HK-2 (cell line): ENCODE measurements at regions not wholly inside any gene's neighbourhood (a gene's known extent, or its start where the extent isn't known, plus 50 kb on each side); places are given as distances from the start of the nearest gene placed in this dataset.
"Not testable (repeated sequence)": the region's sequence is repeated elsewhere in the genome, so short reads cannot be mapped to it uniquely, and the experiment has no call there.

Experiments
- DNase-seq: peaks from one replicate; pipeline ENCODE4 v3.0.0-alpha.2; 2018; ENCODE audit not compliant: unreplicated experiment

DNA sequence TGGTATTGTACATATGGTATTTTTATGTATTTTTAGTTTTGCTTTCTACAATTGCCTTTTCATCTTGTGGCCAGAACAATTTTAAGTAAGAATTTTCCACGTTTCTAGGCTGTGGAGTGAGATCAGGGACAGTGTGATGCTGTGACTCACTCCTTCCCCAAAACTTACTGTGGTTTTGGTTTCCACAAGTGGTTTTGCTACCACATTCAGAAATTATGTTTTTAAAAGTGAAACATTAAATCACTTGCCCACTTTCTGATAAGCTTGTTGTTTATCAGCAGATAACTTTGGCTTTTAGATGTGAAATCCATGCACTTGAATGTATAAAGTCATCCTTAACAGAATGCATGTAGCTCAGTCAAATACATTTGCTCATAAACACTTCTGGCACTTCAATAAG, 192.2 kb upstream of the THRB start:
- no peak for DNase-seq

- DNase-seq: no peak
These were observed 193.0 kb upstream of the THRB start for GRCh38 chr3:24687671-24688070.

DNA sequence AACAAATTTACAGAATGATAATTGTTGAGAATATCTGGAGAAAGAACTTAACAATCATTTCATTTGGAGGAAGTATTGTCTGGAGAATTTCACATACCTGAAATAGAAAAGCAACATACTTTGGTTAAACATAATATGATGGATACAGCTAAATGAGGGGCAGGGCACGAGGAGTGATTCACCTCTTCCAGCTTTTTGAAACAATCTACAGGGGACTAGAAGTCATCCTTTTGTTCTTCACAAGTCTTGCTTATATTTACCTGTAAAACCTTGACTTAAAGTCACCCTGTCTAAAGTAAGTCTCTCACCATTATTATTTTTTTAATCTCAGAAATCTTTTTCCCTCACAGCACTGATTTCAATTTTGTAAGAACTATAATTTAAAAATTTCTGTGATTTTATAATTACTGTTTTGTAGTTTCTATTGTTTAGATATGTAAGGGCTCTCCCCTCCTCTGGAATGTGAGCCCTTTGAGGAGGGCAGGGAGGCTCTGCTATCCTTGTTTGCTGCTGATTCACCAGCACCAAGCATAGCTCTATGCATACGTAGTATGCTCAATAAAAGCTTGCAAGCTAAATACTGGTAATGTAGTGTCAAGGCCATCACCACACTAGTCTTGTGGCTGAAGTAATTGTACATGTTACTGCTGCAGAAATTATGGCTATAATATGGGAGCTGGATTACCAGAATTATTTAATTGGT, 193.9 kb upstream of the THRB start:
- DNase-seq: no peak

DNA sequence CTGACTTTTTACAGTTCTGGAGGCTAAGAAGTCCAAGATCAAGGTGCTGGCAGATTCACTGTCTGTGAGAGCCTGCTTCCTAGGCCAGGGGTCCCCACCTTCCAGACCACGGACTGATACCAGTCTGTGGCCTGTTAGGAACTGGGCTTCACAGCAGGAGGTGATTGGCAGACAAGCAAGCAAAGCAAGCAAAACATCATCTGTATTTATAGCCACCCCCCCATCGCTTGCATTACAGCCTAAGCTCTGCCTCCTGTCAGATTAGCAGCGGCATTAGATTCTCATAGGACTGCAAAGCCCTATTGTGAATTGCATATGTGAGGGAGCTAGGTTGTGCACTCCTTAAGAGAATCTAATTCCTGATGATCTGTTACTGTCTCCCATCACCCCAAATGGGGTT, 194.7 kb upstream of the THRB start:
- no peak for DNase-seq

DNA sequence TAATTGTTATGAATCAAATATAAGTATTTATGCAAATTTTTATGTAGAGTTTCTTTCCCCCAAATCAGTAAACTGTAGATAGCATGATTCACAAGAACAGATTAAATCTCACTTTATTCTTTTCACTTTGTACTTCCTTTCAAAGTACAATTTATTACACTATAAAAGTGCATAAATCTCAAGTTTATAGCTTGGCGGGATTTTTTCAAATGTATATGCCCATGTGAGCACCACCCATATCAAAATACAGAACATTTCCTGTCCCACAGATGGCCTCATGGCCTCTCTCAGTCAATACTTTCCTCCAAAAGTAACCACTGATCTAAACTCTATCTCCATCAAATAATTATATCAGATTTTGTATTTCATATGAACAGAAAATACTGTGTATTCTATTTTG, 196.1 kb upstream of the THRB start:
- DNase-seq: no peak

- not testable (repeated sequence) for DNase-seq
These were observed 204.4 kb upstream of the THRB start for GRCh38 chr3:24699078-24699477.

- DNase-seq: no peak
These were observed 209.8 kb upstream of the THRB start for GRCh38 chr3:24704496-24704895.

- DNase-seq: no peak
These were observed 213.3 kb upstream of the THRB start for GRCh38 chr3:24707936-24708335.

DNA sequence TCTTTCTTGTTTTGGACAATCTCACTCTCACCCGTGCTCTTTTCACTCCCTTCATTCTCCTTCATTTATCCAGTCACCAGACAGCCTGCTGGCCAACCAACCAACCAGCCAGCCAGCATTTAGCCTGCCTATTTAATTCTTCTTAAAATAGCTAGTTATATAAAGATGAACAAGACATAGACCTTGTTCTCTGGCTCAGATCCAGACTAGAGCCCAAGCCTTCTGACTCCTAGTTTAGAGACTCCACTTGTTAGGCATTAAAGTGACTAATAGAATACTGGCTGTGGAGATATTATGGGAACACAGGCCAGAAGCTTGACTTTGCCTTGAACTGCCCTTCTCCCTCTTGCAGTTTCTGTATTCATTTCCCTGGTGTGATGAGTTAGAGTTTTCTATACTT, 215.3 kb upstream of the THRB start:
- DNase-seq: no peak

- no peak for DNase-seq
These were observed 218.9 kb upstream of the THRB start for GRCh38 chr3:24713516-24713915.

- DNase-seq: no peak
These were observed 219.8 kb upstream of the THRB start for GRCh38 chr3:24714436-24714835.

DNA sequence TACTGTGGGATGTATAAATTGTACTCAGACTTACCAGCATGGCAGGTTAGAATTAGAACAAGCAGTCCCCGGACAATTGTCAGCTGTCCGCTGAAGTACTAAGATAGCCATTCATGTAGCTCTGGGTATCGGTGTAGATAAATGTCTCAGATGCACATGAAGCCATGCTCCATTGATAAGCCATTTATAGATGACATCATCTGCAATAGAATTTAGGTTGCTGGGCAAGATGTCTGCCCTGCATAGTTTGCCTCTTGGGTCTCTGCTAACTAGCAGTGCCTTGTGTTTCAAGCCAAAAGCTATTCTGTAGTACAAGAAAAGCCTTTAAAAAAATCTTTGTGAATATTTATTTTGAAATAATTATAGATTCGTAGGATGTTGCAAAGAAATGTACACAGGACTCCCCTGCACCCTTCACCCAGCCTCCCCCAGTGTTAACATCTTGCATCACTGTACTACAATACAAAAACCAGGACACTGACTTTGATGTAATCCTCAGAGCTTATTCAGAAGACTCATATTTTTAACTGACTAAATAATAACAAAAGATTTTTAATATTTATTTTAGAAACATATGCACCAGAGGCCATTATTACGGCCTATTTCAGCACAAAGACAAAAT, 220.6 kb upstream of the THRB start:
- DNase-seq: no peak

DNA sequence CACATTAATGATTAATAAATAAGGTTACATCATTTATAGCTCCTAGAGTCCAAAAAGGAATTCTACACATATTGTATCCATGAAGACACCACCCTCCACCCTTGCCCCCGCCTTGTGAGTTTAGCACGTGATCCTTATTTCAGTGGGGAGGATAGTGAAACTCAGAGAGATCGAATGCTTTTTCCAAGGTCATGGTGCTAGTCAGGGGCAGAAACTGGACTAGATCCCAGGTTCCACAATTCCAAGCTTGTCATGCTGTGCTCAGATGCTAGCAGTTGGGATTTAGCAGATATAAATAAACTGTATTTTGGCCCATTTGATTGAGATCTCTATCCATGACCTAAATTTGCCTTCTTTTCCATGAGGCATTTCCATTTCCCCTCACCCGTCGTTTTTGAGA, 227.4 kb upstream of the THRB start:
- DNase-seq: no peak

GRCh38 chr3:24725514-24726255, 231.0 kb upstream of the THRB start:
- no peak for DNase-seq

- DNase-seq: no peak
These were observed 231.8 kb upstream of the THRB start for GRCh38 chr3:24726423-24726822.

- no peak for DNase-seq
These were observed 235.5 kb upstream of the THRB start for GRCh38 chr3:24730173-24730572.

DNA sequence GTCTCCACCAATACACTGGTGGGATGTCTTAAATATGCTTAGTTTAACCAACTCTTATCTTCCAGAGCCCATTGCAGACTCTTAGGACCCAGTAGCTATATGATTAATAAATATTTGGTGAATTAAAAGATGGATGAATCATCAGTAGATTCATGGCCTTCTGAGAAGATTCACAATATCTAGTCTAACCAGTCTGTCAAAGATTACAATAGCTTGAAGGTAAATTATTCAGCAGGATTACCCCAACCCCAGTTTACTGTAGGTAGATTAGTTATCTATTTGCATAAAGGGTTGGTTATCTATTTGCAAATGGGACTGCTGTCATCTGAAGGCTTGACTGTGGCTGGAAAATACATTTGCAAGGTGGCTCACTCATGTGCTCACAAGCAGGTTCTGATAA, 239.4 kb upstream of the THRB start:
- DNase-seq: no peak

GRCh38 chr3:24736701-24737100, 242.1 kb upstream of the THRB start:
- DNase-seq: no peak

GRCh38 chr3:24740326-24740725, 245.7 kb upstream of the THRB start:
- no peak for DNase-seq

- DNase-seq: no peak
These were observed 246.9 kb upstream of the THRB start for GRCh38 chr3:24741506-24741905.

- no peak for DNase-seq
These were observed 253.9 kb upstream of the THRB start for GRCh38 chr3:24748520-24748919.

- no peak for DNase-seq
These were observed 256.4 kb upstream of the THRB start for GRCh38 chr3:24751020-24751419.
